Smooth muscle cell (in vitro differentiated cells): ENCODE measurements at regions not wholly inside any gene's neighbourhood (a gene's known extent, or its start where the extent isn't known, plus 50 kb on each side); places are given as distances from the start of the nearest gene placed in this dataset.

Experiments used
- DNase-seq: peaks from one replicate; lab custom pipeline; 2025; ENCODE audit not compliant: unreplicated experiment; lab: John Stamatoyannopoulos, UW
- H2AFZ ChIP-seq: fragments of 200-600 bp; sonication (generic); 2 replicates; pipeline ENCODE4 v1.6.0; 2016; ENCODE audit warnings: antibody characterized with exemption, low read depth, mild to moderate bottlenecking
- H3F3A ChIP-seq: fragments of 200-600 bp; sonication (generic); 2 replicates; pipeline ENCODE4 v1.6.0; 2017; ENCODE audit warnings: antibody characterized with exemption, low read depth
- H3K27ac ChIP-seq: fragments of 200-600 bp; sonication (generic); 2 replicates; pipeline ENCODE4 v1.5.1; 2016; ENCODE audit warnings: low read depth, mild to moderate bottlenecking
- H3K27me3 ChIP-seq: fragments of 200-600 bp; sonication (generic); 2 replicates; pipeline ENCODE4 v1.6.1; 2016; ENCODE audit warnings: low read depth, mild to moderate bottlenecking
- H3K36me3 ChIP-seq: fragments of 200-600 bp; sonication (generic); 2 replicates; pipeline ENCODE4 v1.5.1; 2016; ENCODE audit warnings: low read depth
- H3K4me1 ChIP-seq: fragments of 200-600 bp; sonication (generic); 2 replicates; pipeline ENCODE4 v1.5.1; 2016; ENCODE audit warnings: low read depth
- H3K4me2 ChIP-seq: fragments of 200-600 bp; sonication (generic); 2 replicates; pipeline ENCODE4 v1.6.0; 2016; ENCODE audit warnings: mild to moderate bottlenecking
- H3K4me3 ChIP-seq: fragments of 200-600 bp; sonication (generic); 2 replicates; pipeline ENCODE4 v1.5.1; 2016; ENCODE audit warnings: mild to moderate bottlenecking
- H3K79me2 ChIP-seq: fragments of 200-600 bp; sonication (generic); 2 replicates; pipeline ENCODE4 v1.6.0; 2016; ENCODE audit warnings: low read depth, mild to moderate bottlenecking
- H3K9ac ChIP-seq: fragments of 200-600 bp; sonication (generic); 2 replicates; pipeline ENCODE4 v1.6.0; 2016; ENCODE audit warnings: low read depth
- H3K9me3 ChIP-seq: fragments of 200-600 bp; sonication (generic); replicated peaks from 2 replicates; pipeline ENCODE4 v1.5.1; 2016; ENCODE audit warnings: low read depth
- H4K20me1 ChIP-seq: fragments of 200-600 bp; sonication (generic); 2 replicates; pipeline ENCODE4 v1.6.0; 2016; ENCODE audit warnings: low read depth
- CTCF ChIP-seq: fragments of 200-600 bp; sonication (generic); IDR thresholded peaks from 2 replicates; pipeline ENCODE4 v1.5.1; 2017; ENCODE audit warnings: borderline replicate concordance, mild to moderate bottlenecking, antibody characterized with exemption; ENCODE audit not compliant: insufficient read depth, poor library complexity, severe bottlenecking
- WGBS: methylation state at CpG from one replicate; pipeline ENCODE4 v1.1.7; 2016; ENCODE audit warnings: low lambda C conversion rate; 5-methylcytosine and 5-hydroxymethylcytosine counted together

- Histone ChIP-seq H3K27me3 (no peaks in the 10 kb centered on the region), H4K20me1 (no peaks in the 10 kb centered on the region), H3K9ac (no peak overlapping the region), H3K9me3 (no peaks in the 10 kb centered on the region), H3F3A (no peaks in the 10 kb centered on the region), H3K36me3 (no peaks in the 10 kb centered on the region), H3K27ac (no peak overlapping the region), H3K4me3 (no peak overlapping the region), H3K4me1 (no peaks in the 10 kb centered on the region), H3K4me2 (no peak overlapping the region), H2AFZ (no peak overlapping the region), H3K79me2 (no peaks in the 10 kb centered on the region)
- DNase-seq, result no peak
- TF ChIP-seq CTCF, result no peak
- WGBS, result 87% methylated on average over 4 of the region's 4 CpGs
Observed at GRCh38 chr15:31786360-31786759, 244.0 kb upstream of the CHRNA7 start.

GRCh38 chr15:31788104-31788503 lies 242.2 kb upstream of the CHRNA7 start:
- Histone ChIP-seq H3K9ac (no peak overlapping the region), H3K9me3 (no peaks in the 10 kb centered on the region), H3K4me2 (no peak overlapping the region), H3K79me2 (no peaks in the 10 kb centered on the region), H3K4me3 (no peak overlapping the region), H3K27me3 (no peaks in the 10 kb centered on the region), H2AFZ (no peak overlapping the region), H3F3A (no peaks in the 10 kb centered on the region), H3K4me1 (no peaks in the 10 kb centered on the region), H3K36me3 (no peaks in the 10 kb centered on the region), H4K20me1 (no peaks in the 10 kb centered on the region), H3K27ac (no peak overlapping the region)
- WGBS, result 74% methylated on average over 3 of the region's 3 CpGs
- DNase-seq, result no peak
- TF ChIP-seq CTCF, result no peak

GRCh38 chr15:31792611-31793199 lies 237.6 kb upstream of the CHRNA7 start:
- Histone ChIP-seq H4K20me1 (no peaks in the 10 kb centered on the region), H3F3A (no peaks in the 10 kb centered on the region)
- TF ChIP-seq CTCF, result no peak

GRCh38 chr15:31799319-31799714 lies 231.0 kb upstream of the CHRNA7 start:
- Histone ChIP-seq H4K20me1 (no peaks in the 10 kb centered on the region), H3K27ac (no peak overlapping the region), H2AFZ (no peak overlapping the region), H3K9ac (no peak overlapping the region), H3K9me3 (no peaks in the 10 kb centered on the region), H3F3A (no peaks in the 10 kb centered on the region), H3K4me1 (no peaks in the 10 kb centered on the region), H3K27me3 (no peaks in the 10 kb centered on the region), H3K4me3 (no peak overlapping the region), H3K79me2 (no peaks in the 10 kb centered on the region), H3K4me2 (no peak overlapping the region), H3K36me3 (no peaks in the 10 kb centered on the region)
- WGBS, result 89% methylated on average over 1 of the region's 1 CpG
- TF ChIP-seq CTCF, result no peak
- DNase-seq, result no peak

More at GRCh38 chr15:31792611-31793199, 237.6 kb upstream of the CHRNA7 start:
- Histone ChIP-seq H3K36me3 (no peaks in the 10 kb centered on the region), H3K4me1 (no peaks in the 10 kb centered on the region), H3K9ac (no peak overlapping the region), H3K4me2 (no peak overlapping the region), H3K27ac (no peak overlapping the region), H3K4me3 (no peak overlapping the region), H3K79me2 (no peaks in the 10 kb centered on the region), H3K27me3 (no peaks in the 10 kb centered on the region), H2AFZ (no peak overlapping the region), H3K9me3 (no peaks in the 10 kb centered on the region)
- DNase-seq, result no peak
- WGBS, result 87% methylated on average over 9 of the region's 9 CpGs
